GM13976 (cell line): ENCODE measurements at regions not wholly inside any gene's neighbourhood (a gene's known extent, or its start where the extent isn't known, plus 50 kb on each side); places are given as distances from the start of the nearest gene placed in this dataset.

Experiments used
- DNase-seq: peaks from one replicate; pipeline ENCODE4 v3.0.0; 2012; ENCODE audit warnings: low spot score
- in situ Hi-C: fragments of 300-500 bp; cut with MboI; formaldehyde crosslinking; loops from one replicate; pipeline ENCODE4 v1.12.0; 2022; ENCODE audit warnings: low sequenced_read_pairs, mixed read lengths, inconsistent platforms; ENCODE audit not compliant: unreplicated experiment
- TF ChIP-seq, protein P1 (sequence below): IDR thresholded peaks from 2 replicates; pipeline ENCODE4 v1.5.1; 2012; ENCODE audit warnings: borderline replicate concordance, mild to moderate bottlenecking; ENCODE audit not compliant: insufficient read depth; ENCODE audit errors: extremely low read depth, missing control alignments, control extremely low read depth

DNA sequence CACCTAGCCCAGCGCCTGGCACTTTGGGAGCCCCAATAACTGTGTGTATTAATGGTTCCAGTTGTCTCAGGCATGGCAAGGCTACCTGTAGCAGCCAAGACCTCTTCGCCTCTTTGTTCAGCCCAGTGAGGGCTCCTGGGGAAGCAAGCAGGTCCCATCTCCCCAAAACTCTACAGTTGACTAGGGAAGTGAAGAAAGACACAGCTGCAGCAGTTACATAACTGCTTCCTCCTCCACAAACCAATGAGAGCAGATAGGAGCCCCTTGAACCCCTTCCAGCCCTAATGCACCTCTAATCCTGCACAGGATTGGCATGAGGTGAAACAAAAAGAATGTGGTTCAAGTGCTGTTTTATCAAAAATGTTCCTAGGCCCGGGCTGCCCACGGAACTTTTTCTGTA lies 100.5 kb downstream of the SYF2 start:
- no peak for DNase-seq
- in situ Hi-C loops, result no loop called here

DNA sequence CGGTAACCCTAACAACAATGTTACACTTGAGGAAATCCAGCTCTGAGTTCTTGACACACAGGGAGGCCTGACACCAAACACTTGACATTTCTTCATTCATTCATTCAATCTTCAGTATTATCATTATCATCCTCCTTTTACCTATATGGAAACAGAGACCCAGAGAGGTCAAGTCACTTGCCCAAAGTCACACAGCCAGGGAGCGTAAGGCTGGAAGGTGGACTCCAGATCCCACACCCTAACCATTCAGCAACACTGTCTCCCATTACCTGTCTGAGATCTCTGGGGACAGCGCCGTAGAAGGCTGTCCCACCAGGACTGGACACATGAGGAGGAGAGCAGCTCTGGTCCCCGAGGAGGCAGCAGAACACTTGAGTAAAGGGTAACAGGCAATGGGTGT lies 101.4 kb downstream of the SYF2 start:
- in situ Hi-C loops, result no loop called here
- DNase-seq, result no peak
- TF ChIP-seq, protein P1, sequence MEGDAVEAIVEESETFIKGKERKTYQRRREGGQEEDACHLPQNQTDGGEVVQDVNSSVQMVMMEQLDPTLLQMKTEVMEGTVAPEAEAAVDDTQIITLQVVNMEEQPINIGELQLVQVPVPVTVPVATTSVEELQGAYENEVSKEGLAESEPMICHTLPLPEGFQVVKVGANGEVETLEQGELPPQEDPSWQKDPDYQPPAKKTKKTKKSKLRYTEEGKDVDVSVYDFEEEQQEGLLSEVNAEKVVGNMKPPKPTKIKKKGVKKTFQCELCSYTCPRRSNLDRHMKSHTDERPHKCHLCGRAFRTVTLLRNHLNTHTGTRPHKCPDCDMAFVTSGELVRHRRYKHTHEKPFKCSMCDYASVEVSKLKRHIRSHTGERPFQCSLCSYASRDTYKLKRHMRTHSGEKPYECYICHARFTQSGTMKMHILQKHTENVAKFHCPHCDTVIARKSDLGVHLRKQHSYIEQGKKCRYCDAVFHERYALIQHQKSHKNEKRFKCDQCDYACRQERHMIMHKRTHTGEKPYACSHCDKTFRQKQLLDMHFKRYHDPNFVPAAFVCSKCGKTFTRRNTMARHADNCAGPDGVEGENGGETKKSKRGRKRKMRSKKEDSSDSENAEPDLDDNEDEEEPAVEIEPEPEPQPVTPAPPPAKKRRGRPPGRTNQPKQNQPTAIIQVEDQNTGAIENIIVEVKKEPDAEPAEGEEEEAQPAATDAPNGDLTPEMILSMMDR, result no peak

More for the DNA sequence above, 100.5 kb downstream of the SYF2 start:
- TF ChIP-seq, protein P1, result no peak

DNA sequence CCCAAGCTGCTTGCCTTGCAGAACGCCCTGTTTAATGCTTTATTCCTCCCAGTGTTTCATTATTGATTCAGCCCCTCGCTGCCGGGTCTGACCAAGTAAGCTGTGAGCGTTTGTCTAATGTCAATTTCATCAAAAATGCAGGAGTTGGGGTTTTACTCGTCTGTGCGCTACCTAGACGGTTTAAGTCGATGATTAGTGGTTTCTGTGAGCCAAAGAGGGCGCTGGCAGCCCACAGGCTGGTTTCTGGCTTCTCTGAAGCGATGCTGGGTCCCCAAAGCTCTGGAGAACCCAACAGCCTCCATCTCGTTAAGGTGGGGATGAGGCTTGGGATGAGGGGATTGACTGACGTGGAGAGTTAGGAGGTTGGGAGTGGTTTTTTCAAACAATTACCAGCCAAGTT lies 102.9 kb downstream of the SYF2 start:
- in situ Hi-C loops, result no loop called here
- DNase-seq, result no peak
- TF ChIP-seq, protein P1, result no peak

DNA sequence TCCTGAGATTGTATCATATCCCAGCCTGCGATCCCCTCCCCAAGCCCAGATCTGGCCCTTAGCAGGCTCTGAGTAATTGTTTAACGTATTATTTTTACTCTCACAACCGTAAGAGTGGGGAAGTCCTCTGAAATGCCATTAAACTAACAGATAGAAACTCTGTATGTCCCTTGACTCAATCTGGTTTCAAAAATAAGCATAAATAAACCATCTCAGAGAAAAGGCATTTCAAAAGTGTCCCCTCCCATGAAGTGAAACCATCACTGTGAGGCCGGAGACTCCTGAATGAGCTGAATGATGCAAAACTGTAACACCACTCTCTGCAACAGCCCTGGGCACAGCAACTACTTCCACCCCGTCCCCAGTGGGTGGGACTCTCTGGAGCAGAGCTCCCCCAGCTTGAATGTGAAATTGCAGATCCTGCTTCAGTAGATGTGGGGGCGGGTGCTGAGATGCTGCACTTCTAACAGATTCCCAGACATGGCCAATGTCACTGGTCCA lies 104.1 kb downstream of the SYF2 start:
- peak; percentile 73 for DNase-seq
- in situ Hi-C loops, result no loop called here
- TF ChIP-seq, protein P1, result no peak

DNA sequence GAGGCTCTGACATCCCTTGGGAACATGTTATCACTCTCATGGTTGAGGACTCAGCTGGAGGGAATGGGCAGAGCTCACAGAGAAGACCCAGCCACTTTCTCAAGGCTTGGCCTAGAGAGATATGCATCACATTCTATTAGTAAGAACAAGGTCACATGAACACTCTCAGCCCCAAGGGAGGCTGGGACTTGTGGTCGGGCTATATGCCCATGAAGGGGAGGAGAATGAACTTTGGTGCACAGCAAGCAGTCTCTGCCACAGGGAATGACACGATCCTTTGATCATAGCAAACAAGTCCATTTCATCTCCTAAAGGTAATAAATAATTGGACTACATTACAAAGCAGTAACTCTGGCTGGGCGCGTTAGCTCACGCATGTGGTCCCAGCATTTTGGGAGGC lies 105.7 kb downstream of the SYF2 start:
- TF ChIP-seq, protein P1, result no peak
- in situ Hi-C loops, result no loop called here
- DNase-seq, result no peak

DNA sequence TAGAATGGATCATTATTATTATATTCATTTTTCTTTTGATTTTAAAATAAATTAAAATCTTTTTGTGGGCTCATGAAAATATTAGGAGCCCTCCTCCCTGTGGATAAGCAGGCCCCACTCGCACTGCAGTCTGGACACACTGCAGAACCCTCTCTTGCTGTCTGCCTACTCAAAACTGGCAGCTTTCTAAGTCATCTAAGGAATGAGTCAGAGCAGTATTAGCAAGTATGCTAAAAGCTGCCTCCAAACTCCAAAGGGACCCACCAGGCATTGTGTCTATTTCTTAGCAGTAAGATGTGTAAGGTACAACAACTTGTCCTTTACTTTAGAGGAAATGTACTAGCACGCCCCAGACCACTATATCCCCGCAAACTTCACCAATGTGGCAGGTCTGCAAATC lies 108.8 kb downstream of the SYF2 start:
- DNase-seq, result no peak
- in situ Hi-C loops, result no loop called here
- TF ChIP-seq, protein P1, result no peak

DNA sequence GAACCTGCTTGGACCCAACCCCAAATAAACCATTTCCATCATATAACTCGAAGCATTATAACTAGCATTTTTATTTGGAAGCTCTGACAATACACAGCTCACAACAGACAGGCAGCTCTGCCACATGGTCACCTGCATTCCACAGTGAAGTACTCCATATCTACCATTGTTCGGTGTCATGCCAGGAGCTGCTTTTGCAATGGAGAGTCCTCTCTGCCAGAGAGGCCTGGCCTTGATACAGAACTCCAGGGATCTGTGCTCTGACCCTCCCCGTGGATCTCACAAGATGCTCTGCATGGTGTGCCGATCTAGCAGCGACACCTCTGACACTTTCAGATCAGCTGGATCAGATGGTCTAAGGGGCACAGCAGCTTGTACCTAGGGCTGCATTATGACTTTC lies 109.6 kb downstream of the SYF2 start:
- in situ Hi-C loops, result no loop called here
- TF ChIP-seq, protein P1, result no peak
- DNase-seq, result no peak
